ENCODE measurements at regions not wholly inside any gene's neighbourhood (a gene's known extent, or its start where the extent isn't known, plus 50 kb on each side); places are given as distances from the start of the nearest gene placed in this dataset.

GRCh38 chrX:33465137-33465536 is 253.8 kb upstream of the DMD start:
- FAIRE-seq (no peak), DNase-seq (ENCODE audit: insufficient read length, low spot score) (no peak)
- TF ChIP-seq CTCF (IDR thresholded peaks at IDR 0.05; ENCODE audit: insufficient read depth, missing control alignments): no peak

GRCh38 chrX:33457102-33457501 is 245.8 kb upstream of the DMD start:
- no peak for TF ChIP-seq CTCF (IDR thresholded peaks at IDR 0.05; ENCODE audit: insufficient read depth, missing control alignments)
- no peak for DNase-seq (ENCODE audit: insufficient read length, low spot score)
- no peak for FAIRE-seq

DNA sequence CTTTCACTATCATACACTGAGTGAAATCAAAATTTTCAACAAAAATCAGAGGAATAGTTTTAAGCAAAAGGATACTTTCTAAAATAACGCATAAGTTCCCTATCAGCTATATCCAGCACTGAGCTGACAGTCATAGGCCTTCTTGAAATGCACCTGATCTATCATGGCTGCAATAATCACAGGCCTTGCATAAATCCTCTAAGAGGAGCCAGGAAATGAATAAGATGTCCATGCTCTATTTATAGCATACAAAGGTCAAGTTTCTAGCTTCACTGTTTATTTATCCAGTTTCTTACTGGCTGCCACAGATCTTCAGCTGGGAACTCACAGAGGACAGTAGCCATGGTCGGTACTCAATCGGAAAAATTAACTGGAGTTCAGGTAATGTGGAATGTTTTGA is 235.9 kb upstream of the DMD start:
- no peak for DNase-seq (ENCODE audit: insufficient read length, low spot score)
- no peak for FAIRE-seq
- no peak for TF ChIP-seq CTCF (IDR thresholded peaks at IDR 0.05; ENCODE audit: insufficient read depth, missing control alignments)

DNA sequence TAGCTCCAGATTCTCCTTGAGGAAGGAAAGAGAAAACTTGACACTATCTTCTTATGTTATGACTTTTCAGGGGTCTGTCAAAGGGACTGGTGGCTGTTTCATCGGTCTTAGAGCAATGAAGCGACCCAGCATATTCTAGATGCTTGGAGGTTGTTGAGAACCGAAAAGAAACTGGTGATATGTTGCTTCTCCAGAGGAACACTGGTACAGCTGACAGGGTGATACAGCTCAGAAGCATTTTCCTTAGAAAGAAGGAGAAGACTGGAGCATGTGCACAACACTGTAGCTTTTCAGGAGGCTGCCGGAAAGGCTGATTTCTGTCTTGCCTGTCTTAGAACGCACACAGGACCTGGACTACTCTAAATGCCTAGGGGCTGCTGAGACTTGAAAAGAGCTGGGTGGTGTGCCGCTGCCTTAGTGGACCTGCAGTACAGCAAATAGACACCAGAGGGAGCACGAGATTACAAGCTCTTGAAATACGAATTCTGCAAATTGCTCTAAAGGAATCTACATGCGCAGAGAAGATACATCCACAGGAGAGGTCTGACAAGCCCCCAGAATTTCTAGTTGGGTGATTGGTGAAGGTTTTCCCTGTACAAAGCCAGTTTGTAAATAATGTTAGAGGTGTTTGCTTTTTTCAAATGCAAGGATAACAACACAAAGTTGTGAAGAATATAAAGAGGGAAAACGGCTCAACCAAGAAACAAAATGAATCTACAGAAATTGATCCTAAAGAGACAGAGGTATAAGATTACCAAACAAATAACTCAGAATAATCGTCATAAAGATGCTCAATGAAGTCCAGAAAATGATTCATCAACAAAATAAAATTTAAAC is 223.1 kb upstream of the DMD start:
- TF ChIP-seq CTCF (IDR thresholded peaks at IDR 0.05; ENCODE audit: insufficient read depth, missing control alignments): peak; percentile 61
- FAIRE-seq: no peak

DNA sequence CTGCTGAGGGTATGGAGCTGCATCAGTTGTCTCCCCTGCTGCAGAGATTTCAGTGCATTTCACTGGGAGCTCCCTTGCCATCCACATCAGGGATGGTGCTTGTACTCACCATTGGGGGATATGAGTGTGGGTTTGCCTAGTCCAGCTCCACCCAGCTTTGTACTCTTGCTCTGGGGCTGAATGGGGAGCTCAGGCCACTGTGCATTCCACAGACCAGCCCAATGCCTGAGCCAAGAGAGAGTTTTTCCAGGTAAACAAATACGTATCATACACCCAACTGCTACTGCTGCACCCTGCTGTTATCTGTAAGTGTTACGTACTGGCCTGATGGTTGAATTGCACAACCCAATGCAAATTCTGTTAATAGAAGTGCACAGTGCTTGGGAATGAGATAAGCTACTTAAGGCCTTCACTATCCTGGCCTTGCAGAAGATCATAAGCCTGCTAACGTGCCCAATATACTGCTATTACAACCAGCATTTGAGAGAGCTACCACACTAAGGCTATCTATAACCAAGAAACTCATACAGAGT is 205.0 kb upstream of the DMD start:
- TF ChIP-seq CTCF (IDR thresholded peaks at IDR 0.05; ENCODE audit: insufficient read depth, missing control alignments): no peak
- FAIRE-seq: no peak

More for the DNA sequence above, 223.1 kb upstream of the DMD start:
- DNase-seq (ENCODE audit: insufficient read length, low spot score): no peak

DNA sequence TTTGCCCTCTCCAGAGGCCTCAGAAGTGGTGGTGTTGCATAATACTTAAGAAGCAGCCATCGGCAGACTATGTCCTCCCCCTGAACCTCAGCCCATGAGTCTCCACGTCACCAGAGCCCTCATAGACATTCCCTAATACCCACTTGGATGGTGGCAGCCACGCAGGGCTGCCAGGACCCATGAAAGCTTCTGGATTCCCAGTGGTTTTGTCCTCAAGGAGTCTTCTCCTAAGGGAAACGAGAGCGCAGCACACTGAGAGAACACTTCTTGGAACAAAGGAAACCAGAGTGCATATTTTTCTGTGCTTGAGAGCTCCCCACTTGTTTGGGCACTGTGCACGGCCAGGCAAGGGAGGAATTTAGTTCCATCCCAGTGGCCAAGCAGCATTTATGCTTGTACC is 204.1 kb upstream of the DMD start:
- FAIRE-seq: no peak
- DNase-seq (ENCODE audit: insufficient read length, low spot score): no peak
- no peak for TF ChIP-seq CTCF (IDR thresholded peaks at IDR 0.05; ENCODE audit: insufficient read depth, missing control alignments)

More for the DNA sequence above, 205.0 kb upstream of the DMD start:
- no peak for DNase-seq (ENCODE audit: insufficient read length, low spot score)

DNA sequence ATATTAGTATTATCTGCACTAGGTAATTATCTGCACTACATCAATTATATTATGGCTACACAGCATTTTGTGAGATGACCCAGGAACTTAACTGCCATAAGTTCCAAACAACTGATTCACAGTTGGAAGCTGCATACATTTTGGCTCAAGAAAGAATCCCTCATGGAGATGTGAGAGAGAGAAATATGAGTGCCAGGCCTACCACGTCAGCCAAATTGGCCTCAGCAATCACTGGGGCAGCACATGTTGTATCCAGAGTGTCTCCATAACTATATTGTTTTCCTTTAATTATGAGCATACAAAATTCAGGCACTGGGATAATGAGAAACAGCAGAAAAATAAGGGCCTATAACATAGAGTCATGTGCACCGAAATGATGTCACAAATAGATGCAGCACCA is 174.2 kb upstream of the DMD start:
- DNase-seq (ENCODE audit: insufficient read length, low spot score): no peak
- TF ChIP-seq CTCF (IDR thresholded peaks at IDR 0.05; ENCODE audit: insufficient read depth, missing control alignments): no peak
- FAIRE-seq: peak; percentile 48
